ENCODE measurements at regions not wholly inside any gene's neighbourhood (a gene's known extent, or its start where the extent isn't known, plus 50 kb on each side); places are given as distances from the start of the nearest gene placed in this dataset.

DNA sequence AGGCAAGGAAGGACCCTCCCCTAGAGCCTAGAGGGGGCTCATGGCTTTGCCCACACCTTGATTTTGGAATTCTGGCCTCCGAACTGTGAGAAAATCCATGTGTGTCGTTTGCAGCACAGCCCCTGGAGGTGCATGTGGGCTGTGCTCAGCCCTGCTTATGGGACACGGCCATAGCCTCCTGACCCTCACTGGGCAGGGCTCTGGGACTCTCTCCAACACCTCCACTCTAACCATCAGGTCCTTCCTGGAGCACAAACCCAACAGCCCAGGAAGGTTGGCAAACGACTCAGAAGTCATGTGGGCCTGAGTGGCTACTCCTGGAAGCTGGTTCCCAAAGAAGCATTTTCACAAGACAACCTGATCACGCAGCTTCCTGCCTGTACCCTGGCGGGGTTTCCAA, 144.1 kb downstream of the CTTN start:
- H3K4me1 ChIP-seq (ENCODE audit: control insufficient read depth in 2 of 2, insufficient read depth in 2 of 2, low read length in 2 of 2), result no peaks in the 10 kb centered on the region
- ATAC-seq (no peak), DNase-seq (no peak)
- ChIA-PET POLR2A (no interaction called here), CTCF (no interaction called here)
- intact Hi-C loops (cut with micrococcal nuclease), result no loop called here
- no peaks in the 10 kb centered on the region for H3K27me3 ChIP-seq (ENCODE audit: control insufficient read depth in 2 of 2, insufficient read depth in 2 of 2, low read length in 2 of 2)
- no peak overlapping the region for H3K4me3 Mint-ChIP-seq
- no peaks in the 10 kb centered on the region for H3K36me3 ChIP-seq (ENCODE audit: control insufficient read depth in 2 of 3, insufficient read depth in 3 of 3, low read length in 3 of 3)
- H3K27me3 Mint-ChIP-seq, result peaks cover 0 to 9% (median 0%) of the 10 kb centered on the region in 5 donors
- no peak overlapping the region for H3K27ac Mint-ChIP-seq
- H3K4me1 Mint-ChIP-seq, result no peaks in the 10 kb centered on the region
- H3K9me3 ChIP-seq (ENCODE audit: control insufficient read depth in 2 of 3, low read length in 3 of 3), result no peaks in the 10 kb centered on the region
- no peak overlapping the region for H3K27ac ChIP-seq (ENCODE audit: low read depth, low read length)
- peaks cover 0 to 4% (median 0%) of the 10 kb centered on the region in 11 donors for H3K9me3 Mint-ChIP-seq
- H3K4me3 ChIP-seq (ENCODE audit: low read length), result no peak overlapping the region
- H3K36me3 Mint-ChIP-seq, result no peaks in the 10 kb centered on the region

- H3K4me3 Mint-ChIP-seq, result no peak overlapping the region
- H3K4me1 Mint-ChIP-seq, result no peaks in the 10 kb centered on the region
- no peak overlapping the region for H3K4me3 ChIP-seq (ENCODE audit: low read length)
- CTCF ChIA-PET, result no interaction called here
- no peaks in the 10 kb centered on the region for H3K9me3 ChIP-seq (ENCODE audit: control insufficient read depth in 2 of 3, low read length in 3 of 3)
- no peaks in the 10 kb centered on the region for H3K27me3 ChIP-seq (ENCODE audit: control insufficient read depth in 2 of 2, insufficient read depth in 2 of 2, low read length in 2 of 2)
- no peaks in the 10 kb centered on the region for H3K36me3 Mint-ChIP-seq
- POLR2A ChIA-PET, result no interaction called here
- no peak overlapping the region for H3K27ac Mint-ChIP-seq
- H3K9me3 Mint-ChIP-seq, result peaks cover 0 to 4% (median 0%) of the 10 kb centered on the region in 11 donors
- no peaks in the 10 kb centered on the region for H3K4me1 ChIP-seq (ENCODE audit: control insufficient read depth in 2 of 2, insufficient read depth in 2 of 2, low read length in 2 of 2)
- no peaks in the 10 kb centered on the region for H3K36me3 ChIP-seq (ENCODE audit: control insufficient read depth in 2 of 3, insufficient read depth in 3 of 3, low read length in 3 of 3)
- ATAC-seq, result no peak
- no peak overlapping the region for H3K27ac ChIP-seq (ENCODE audit: low read depth, low read length)
- intact Hi-C loops (cut with micrococcal nuclease), result no loop called here
- H3K27me3 Mint-ChIP-seq, result peaks cover 0 to 9% (median 0%) of the 10 kb centered on the region in 5 donors
- no peak for DNase-seq
Observed at GRCh38 chr11:70542811-70543210, 144.5 kb downstream of the CTTN start.

- Mint-ChIP-seq H3K4me1 (no peaks in the 10 kb centered on the region), H3K36me3 (no peaks in the 10 kb centered on the region), H3K9me3 (peaks cover 0 to 4% (median 0%) of the 10 kb centered on the region in 11 donors), H3K27me3 (peaks cover 0 to 12% (median 0%) of the 10 kb centered on the region in 5 donors), H3K27ac (no peak overlapping the region), H3K4me3 (no peak overlapping the region)
- no peak overlapping the region for H3K27ac ChIP-seq (ENCODE audit: low read depth, low read length)
- intact Hi-C loops (cut with micrococcal nuclease), result no loop called here
- no peaks in the 10 kb centered on the region for H3K27me3 ChIP-seq (ENCODE audit: control insufficient read depth in 2 of 2, insufficient read depth in 2 of 2, low read length in 2 of 2)
- ChIA-PET CTCF (no interaction called here), POLR2A (no interaction called here)
- H3K36me3 ChIP-seq (ENCODE audit: control insufficient read depth in 2 of 3, insufficient read depth in 3 of 3, low read length in 3 of 3), result no peaks in the 10 kb centered on the region
- no peak for DNase-seq
- no peak overlapping the region for H3K4me3 ChIP-seq (ENCODE audit: low read length)
- no peaks in the 10 kb centered on the region for H3K9me3 ChIP-seq (ENCODE audit: control insufficient read depth in 2 of 3, low read length in 3 of 3)
- ATAC-seq, result no peak
- H3K4me1 ChIP-seq (ENCODE audit: control insufficient read depth in 2 of 2, insufficient read depth in 2 of 2, low read length in 2 of 2), result no peaks in the 10 kb centered on the region
Observed at GRCh38 chr11:70543611-70544010, 145.3 kb downstream of the CTTN start.

GRCh38 chr11:70544067-70544773, 145.9 kb downstream of the CTTN start:
- no peak for DNase-seq
- H3K27me3 ChIP-seq (ENCODE audit: control insufficient read depth in 2 of 2, insufficient read depth in 2 of 2, low read length in 2 of 2), result no peaks in the 10 kb centered on the region
- no peaks in the 10 kb centered on the region for H3K4me1 ChIP-seq (ENCODE audit: control insufficient read depth in 2 of 2, insufficient read depth in 2 of 2, low read length in 2 of 2)
- H3K9me3 ChIP-seq (ENCODE audit: control insufficient read depth in 2 of 3, low read length in 3 of 3), result no peaks in the 10 kb centered on the region
- H3K27ac ChIP-seq (ENCODE audit: low read depth, low read length), result no peak overlapping the region
- H3K36me3 Mint-ChIP-seq, result no peaks in the 10 kb centered on the region
- no peak overlapping the region for H3K4me3 Mint-ChIP-seq
- ATAC-seq, result no peak
- no peak overlapping the region for H3K4me3 ChIP-seq (ENCODE audit: low read length)
- peaks cover 0 to 4% (median 0%) of the 10 kb centered on the region in 11 donors for H3K9me3 Mint-ChIP-seq
- intact Hi-C loops (cut with micrococcal nuclease), result no loop called here
- peaks cover 0 to 12% (median 0%) of the 10 kb centered on the region in 5 donors for H3K27me3 Mint-ChIP-seq
- ChIA-PET POLR2A (no interaction called here), CTCF (no interaction called here)
- H3K4me1 Mint-ChIP-seq, result no peaks in the 10 kb centered on the region
- no peaks in the 10 kb centered on the region for H3K36me3 ChIP-seq (ENCODE audit: control insufficient read depth in 2 of 3, insufficient read depth in 3 of 3, low read length in 3 of 3)
- no peak overlapping the region for H3K27ac Mint-ChIP-seq

DNA sequence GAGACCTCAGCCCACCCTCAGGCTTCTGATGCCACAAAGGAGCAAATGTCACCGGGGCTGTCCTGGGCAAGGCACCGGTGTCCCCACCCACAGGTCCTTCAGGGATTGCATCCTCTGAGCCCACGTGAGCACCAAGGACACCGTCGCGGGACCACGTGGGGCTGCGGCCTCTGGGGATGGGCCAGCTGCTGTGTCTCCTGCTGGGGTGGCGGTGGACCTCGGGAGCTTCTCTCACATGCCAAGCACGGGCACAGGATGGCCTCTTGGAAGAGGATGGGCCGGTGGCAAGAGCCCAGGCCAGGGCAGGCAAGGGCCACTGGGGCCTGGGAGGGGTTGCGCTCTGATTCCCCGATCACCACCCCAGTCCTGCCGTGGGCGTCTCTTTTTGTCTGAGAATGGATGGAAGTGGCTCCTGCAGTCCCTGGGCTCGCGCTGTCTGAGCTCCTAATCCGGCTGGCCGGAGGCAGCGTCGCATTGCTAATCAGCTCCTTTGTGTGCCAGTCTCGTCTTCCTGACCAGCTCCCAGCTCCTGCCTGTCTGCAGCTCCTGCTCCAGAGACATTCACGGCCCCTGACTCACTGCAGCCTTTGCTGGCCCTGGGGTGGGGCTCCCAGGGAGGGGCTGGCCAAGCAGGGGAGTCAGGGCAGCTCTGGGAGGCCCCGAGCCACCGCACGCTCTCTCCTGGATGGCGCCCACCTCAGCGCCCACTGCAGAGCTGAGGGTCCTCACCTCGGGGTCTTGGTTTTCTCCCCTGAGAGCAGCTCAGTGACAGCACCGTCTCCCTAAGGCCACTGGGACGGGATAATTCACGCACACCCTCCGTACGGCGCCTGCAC, 146.7 kb downstream of the CTTN start:
- Histone ChIP-seq H3K4me3 (ENCODE audit: low read length) (no peak overlapping the region), H3K36me3 (ENCODE audit: control insufficient read depth in 2 of 3, insufficient read depth in 3 of 3, low read length in 3 of 3) (no peaks in the 10 kb centered on the region), H3K27ac (ENCODE audit: low read depth, low read length) (no peak overlapping the region), H3K27me3 (ENCODE audit: control insufficient read depth in 2 of 2, insufficient read depth in 2 of 2, low read length in 2 of 2) (no peaks in the 10 kb centered on the region), H3K9me3 (ENCODE audit: control insufficient read depth in 2 of 3, low read length in 3 of 3) (no peaks in the 10 kb centered on the region), H3K4me1 (ENCODE audit: control insufficient read depth in 2 of 2, insufficient read depth in 2 of 2, low read length in 2 of 2) (no peaks in the 10 kb centered on the region)
- intact Hi-C loops (cut with micrococcal nuclease), result no loop called here
- H3K4me3 Mint-ChIP-seq, result no peak overlapping the region
- peaks cover 0 to 12% (median 0%) of the 10 kb centered on the region in 5 donors for H3K27me3 Mint-ChIP-seq
- H3K9me3 Mint-ChIP-seq, result peaks cover 0 to 4% (median 0%) of the 10 kb centered on the region in 11 donors
- H3K4me1 Mint-ChIP-seq, result no peaks in the 10 kb centered on the region
- no peak for DNase-seq
- POLR2A ChIA-PET, result no interaction called here
- no peak for ATAC-seq
- CTCF ChIA-PET, result no interaction called here
- no peak overlapping the region for H3K27ac Mint-ChIP-seq
- no peaks in the 10 kb centered on the region for H3K36me3 Mint-ChIP-seq

DNA sequence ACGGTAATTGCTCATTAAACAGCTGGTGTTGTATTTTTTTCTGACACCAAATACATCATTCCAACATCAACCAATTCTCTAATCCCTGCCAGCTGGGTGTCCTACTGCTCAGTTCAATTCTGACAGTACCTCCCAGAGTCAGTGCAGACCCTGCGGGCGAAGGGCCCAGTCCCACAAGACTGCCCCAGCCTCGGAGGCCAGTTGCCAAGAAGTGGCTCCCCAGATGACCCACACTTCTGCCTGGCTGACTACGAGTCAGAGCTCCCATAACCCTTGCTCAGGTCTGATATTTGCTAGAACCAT, 147.2 kb downstream of the CTTN start:
- Mint-ChIP-seq H3K36me3 (no peaks in the 10 kb centered on the region), H3K4me1 (no peaks in the 10 kb centered on the region), H3K4me3 (no peak overlapping the region), H3K27me3 (peaks cover 0 to 12% (median 0%) of the 10 kb centered on the region in 5 donors), H3K27ac (no peak overlapping the region), H3K9me3 (peaks cover 0 to 4% (median 0%) of the 10 kb centered on the region in 11 donors)
- no peak for DNase-seq
- Histone ChIP-seq H3K27ac (ENCODE audit: low read depth, low read length) (no peak overlapping the region), H3K27me3 (ENCODE audit: control insufficient read depth in 2 of 2, insufficient read depth in 2 of 2, low read length in 2 of 2) (no peaks in the 10 kb centered on the region), H3K36me3 (ENCODE audit: control insufficient read depth in 2 of 3, insufficient read depth in 3 of 3, low read length in 3 of 3) (no peaks in the 10 kb centered on the region), H3K9me3 (ENCODE audit: control insufficient read depth in 2 of 3, low read length in 3 of 3) (no peaks in the 10 kb centered on the region), H3K4me1 (ENCODE audit: control insufficient read depth in 2 of 2, insufficient read depth in 2 of 2, low read length in 2 of 2) (no peaks in the 10 kb centered on the region), H3K4me3 (ENCODE audit: low read length) (no peak overlapping the region)
- intact Hi-C loops (cut with micrococcal nuclease), result no loop called here
- ATAC-seq, result no peak
- ChIA-PET POLR2A (no interaction called here), CTCF (no interaction called here)
